ENCODE measurements at regions not wholly inside any gene's neighbourhood (a gene's known extent, or its start where the extent isn't known, plus 50 kb on each side); places are given as distances from the start of the nearest gene placed in this dataset.

DNA sequence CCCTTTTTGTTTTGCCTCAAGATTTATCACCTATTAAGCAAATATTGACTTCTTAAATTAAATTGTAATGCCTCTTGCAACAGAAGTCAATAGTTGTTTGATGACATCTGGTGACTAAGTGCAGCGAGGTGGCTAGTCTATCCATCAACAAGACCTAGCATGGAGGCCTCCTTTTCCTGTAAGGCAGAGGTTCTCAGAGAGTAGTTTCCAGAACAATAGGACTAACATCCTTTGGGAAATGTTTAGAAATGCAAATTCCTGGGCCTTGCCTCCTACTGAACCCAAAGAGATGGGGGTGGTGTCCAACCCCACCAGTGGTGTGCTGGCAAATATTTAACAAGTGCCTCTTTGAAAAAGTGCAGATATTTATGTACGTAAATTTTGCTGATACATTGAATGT is 143.7 kb downstream of the SCP2D1 start:
- no peak for DNase-seq (ENCODE audit: low read depth in 4 of 4, low spot score in 3 of 4)

DNA sequence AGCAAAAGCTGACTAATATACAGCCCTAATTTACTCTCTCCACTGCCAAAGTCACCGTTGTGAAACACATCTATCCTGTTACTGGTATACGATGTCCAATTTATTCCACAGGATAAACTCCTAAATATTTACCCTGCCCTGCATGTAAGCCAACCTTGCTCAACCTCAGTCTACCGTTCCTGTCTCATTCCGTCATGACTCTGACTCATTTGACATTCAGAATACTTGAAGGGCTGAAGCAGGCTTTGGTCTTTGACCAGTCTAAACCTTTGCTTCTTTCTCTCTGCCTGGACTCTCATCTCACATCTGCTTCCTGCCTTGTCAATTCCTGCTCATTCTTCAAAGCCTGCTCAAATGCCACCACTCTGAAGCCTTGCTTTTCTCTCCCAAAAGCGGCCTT is 157.5 kb downstream of the SCP2D1 start:
- no peak for DNase-seq (ENCODE audit: low read depth in 4 of 4, low spot score in 3 of 4)

DNA sequence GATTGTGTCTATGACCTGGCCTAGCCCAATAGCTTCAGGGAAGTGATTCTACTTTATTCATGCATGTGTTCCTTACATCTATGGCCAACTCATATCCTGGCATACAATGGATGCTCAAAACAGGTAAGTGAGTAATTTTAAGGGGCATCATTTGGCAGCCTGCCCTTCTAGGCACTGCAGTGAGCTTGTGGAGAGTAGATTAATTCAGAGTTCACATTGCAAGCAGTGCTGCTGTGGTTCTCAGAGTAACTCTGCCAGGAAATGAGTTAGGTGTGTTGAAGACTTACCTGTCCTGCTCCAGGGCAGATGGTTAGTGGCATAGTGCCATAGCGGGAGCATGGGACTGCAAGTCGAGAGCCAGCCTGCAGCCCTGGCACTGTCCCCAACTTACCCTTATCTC is 158.0 kb downstream of the SCP2D1 start:
- DNase-seq (ENCODE audit: low read depth in 4 of 4, low spot score in 3 of 4), result no peak

DNA sequence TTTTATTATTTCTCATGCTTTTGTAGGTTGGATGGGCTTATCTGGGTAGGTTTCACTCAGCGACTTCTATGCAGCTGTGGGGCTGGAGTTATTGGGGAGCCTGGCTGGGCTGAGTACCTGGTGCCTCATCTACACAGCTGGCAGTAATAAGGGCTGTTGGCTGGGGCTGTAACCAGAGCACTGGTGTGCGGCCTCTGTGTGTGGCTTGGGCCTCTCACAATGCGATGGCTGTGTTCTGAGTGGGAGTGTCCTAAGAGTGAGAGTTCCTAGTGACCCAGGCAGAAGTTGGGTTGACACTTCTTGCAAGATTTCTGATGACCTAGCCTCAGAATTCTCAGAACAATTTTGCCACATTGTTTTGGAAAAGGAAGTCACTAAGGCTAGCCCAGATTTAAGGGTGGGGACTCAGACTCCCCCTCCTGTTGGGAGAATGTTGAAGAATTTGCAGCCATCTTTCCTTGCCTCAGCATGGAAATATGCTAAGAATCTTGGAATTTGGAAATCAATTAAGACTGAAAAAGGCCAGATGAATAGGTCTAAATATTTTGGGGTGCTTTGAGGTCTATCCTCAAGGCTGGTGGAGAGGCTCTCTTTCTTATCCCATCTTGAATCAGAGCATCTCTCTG is 158.8 kb downstream of the SCP2D1 start:
- no peak for DNase-seq (ENCODE audit: low read depth in 4 of 4, low spot score in 3 of 4)

DNA sequence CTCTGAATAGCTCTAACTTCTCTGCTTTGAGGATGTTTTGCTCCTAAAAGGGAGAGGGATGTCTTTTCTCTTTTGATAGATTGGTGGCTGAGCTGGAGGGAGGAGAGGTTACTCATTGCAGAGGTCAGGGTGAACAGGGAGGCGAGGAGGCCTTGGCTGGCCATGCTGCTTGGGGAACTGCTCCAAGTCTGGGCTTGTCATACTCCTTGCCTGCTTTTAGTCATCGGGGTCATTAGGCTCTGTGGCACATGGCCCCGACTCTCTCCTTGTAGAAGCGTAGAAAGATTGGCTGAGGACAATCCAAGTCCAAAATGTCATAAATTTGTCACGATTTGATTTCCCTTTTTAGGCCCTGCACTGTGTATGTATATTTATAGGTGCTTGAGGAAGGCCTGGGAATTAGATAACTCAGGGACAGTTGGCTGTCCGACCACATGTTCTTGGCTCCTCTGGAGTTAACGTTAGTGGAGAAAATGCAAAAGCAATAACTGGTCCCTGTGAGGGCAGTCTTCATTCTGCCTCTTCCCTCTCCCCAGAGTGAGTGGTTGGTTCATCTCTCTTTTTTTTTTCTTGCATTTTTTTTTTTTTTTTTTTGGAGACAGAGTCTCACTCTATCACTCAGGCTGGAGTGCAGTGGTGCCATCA is 160.1 kb downstream of the SCP2D1 start:
- DNase-seq (ENCODE audit: low read depth in 4 of 4, low spot score in 3 of 4), result no peak

DNA sequence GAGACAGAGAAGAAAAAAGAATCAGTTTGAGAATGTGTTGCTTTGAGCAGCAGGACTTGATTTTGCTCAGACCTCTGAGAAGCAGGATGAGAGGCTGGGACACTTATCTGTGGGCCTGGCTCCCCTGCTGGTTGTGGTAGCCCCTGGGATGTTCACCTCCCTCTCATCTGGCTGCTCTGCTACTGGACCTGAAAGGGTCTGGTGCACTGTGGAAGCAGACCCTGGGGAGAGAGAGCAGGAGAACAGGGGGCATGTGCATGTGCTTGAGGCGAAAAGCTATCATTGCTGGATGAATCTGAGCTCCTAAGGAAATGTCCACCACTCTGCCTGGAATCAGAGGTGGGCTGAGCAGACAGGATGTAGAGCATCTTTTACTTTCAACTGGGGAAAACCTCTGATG is 161.1 kb downstream of the SCP2D1 start:
- no peak for DNase-seq (ENCODE audit: low read depth in 4 of 4, low spot score in 3 of 4)

DNA sequence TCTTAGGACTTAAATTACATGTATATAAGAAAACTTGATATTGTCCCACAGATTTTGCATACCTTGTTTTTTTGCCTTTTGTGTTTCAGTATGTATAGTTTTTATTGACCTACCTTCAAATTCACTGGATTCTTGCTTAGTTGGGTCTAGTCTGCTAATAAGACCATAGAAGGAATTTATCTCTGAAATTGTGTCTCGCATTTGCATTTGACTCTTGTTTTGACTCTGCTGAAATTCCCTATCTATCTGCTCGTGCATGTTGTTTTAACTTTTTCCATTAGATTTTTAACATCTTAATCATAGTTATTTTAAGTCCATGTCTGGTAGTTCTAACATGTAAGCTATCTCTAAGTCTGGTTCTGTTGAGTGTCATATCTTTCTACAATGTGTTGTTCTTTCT is 163.9 kb downstream of the SCP2D1 start:
- DNase-seq (ENCODE audit: low read depth in 4 of 4, low spot score in 3 of 4), result no peak

DNA sequence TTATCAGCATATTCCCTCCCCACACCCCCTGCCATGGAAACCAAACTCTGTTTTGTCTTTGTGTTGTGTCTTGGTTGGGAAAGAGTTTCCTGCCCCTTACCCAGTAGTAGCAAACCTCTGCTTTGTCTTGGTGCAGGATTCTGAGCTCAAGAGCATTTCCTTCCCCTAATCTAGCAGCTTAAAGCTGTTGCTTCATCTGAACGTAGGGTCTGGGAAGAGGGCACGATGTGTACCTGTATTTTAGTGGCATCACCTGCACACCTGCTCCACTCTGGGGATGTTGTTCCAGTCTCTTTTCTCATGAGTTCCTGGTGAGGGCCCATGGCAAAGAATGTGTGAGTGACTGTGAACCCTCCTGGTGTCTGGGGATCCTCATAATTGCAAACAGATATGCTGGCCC is 164.7 kb downstream of the SCP2D1 start:
- DNase-seq (ENCODE audit: low read depth in 4 of 4, low spot score in 3 of 4), result no peak

DNA sequence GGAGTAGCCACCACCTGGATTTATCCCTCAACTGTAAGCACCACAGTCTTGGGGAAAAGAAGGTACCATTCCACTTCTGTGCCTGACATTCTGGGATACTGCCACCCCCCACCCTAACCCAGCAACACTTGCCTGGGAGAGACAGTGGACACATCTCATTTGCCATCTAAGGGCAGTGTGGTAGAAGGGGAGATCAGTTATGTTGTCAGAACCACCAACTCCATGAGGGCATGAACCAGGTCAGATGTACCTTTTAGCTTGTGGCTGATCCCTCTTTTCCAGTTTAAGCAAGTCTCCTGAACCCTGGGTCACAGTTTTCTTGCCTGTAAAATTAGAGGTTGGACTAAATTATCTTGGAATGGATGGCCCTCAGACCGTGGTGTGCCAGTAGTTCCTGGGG is 165.5 kb downstream of the SCP2D1 start:
- DNase-seq (ENCODE audit: low read depth in 4 of 4, low spot score in 3 of 4), result no peak

DNA sequence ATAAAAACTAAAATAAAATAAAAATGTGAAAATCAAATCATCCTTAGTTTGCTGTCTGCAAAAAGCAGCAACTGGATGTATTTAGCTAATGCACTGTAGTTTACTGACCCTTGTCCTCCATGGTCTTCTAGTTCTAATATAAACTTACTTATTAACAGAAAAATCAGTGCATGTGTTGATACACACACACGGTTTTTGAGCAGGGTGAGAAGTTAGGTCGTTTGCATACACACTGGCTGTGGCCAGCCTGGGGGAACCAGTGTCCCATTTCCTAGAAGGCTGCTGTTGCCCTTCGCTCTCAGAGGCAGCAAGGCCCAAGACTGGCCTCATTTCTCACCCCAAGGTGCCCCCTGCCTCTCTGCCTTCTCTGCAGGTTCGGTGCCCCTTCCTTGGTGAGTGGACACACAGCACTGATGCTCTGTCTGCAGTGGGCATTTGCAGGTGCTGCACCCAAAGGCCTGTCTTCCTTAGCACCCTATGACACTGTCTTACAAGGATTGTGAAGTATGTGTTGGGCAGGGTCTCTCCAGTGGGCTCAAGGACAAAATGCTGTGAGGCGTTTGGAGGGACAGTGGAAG is 168.5 kb downstream of the SCP2D1 start:
- peak in 2 of 4 donors; percentile 5 to 22 for DNase-seq (ENCODE audit: low read depth in 4 of 4, low spot score in 3 of 4)

DNA sequence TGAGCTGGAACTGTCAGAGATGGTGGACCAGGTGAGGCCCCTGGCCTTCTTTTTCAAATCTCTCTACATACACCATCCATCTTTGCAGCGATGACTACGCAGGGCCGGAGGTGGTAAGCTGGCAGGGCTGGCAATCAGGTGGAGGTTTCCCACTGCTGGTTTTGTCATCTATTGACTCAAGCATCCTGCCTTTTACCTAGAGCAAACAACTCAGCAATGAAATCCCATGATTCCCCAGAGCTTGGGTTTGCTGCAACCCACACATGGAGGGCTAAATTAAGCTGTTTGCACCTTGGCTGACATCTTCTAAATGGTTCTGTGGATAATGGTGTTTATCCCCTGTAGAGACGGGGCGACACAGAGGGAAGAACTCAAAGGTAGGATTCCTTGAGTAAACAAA is 170.2 kb downstream of the SCP2D1 start:
- no peak for DNase-seq (ENCODE audit: low read depth in 4 of 4, low spot score in 3 of 4)

DNA sequence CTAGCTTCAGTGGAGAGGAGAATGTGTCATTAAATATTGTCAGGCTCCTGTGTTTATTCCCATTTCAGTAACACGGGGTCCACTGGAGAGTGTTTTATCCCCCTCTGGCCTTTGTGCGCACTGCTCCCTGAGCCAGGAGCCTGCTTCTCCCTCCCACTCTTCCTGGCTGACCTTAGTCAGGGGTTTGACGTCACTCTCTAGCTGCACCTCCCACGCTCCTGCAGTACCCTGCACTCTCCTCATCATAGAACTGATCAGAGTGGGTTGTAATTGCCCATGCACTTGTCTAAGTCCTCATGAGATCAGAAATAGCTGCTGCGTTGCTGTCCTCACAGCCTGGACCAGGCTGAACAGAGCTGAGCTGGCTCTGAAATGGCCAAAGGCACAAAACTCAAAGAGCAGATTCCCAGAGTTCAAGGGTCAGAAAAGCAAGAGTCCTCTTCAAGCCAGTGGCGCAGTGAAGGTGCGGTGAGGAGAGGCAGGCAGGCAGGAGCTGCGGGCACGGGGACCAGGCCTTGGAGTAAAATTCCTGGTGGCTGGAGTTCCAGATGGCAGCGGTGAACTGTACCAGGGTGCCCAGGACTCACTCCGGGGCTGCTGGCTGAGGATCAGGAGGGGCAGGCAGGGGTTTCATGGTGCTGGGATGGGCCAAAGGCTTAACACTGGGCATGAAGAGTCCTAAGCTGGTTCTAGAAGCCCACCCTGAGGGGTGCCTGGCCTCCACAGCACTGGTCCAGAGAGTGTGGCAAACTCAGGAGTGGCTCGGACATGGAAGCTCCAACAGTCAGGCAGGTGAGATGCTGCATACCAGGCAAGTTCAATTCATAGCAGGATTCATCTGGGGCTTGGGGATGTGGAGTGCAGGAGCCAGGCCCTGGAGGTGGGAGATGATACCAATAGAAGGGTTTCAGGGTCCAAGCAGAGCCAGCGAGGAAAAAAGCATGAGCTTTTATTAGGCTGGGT is 170.9 kb downstream of the SCP2D1 start:
- no peak for DNase-seq (ENCODE audit: low read depth in 4 of 4, low spot score in 3 of 4)

DNA sequence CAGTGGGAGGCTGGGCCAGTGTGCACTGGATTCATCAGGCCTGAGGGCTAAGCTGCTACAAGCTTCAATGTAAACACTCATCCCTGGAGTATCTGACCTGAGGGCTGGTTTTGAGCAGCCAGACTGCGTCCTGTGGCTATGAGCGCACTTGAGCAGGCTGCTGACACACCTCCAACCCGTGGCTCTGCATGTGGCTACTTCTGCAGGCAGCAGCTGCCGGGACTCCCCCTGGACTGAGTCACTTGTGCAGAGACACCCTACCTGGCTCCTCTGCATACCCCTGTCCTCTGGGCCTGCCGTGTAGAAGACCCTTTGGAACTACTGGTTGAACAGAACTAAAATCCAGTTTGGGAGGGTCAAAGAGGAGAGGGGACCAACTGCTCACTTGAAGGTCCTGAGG is 172.0 kb downstream of the SCP2D1 start:
- no peak for DNase-seq (ENCODE audit: low read depth in 4 of 4, low spot score in 3 of 4)

DNA sequence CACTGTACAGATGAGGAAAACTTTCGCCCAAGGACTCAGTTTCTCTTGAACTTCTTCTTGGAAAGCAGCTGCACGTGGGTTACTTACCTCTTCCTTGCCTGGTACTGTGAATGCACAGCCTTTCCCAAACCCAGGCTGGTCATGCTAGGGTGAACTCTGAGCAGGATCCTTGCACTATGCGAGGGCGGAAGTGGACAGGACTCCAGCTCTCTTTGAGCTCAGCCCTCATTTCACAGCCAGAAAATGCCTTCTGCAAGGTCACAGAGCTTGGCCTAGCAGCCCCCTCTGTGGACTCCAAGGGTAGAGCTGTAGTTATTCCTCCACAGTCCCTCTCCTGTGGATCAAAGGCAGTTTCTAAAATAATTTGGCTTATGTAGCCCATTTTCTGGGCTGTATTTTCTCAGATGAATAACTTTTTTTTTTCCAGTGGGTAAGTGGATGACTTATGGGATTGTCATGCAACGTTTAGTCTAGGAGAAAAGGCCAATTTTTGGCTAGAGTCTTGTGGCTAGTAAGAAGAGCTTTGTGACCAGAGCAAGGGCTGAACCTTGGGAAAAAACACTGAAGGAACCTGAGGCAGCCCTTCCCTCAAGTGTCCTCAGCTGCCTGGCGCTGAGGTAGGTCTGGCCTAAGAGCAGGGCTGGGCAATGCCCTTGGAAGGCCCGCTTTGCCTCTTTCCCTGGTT is 172.7 kb downstream of the SCP2D1 start:
- no peak for DNase-seq (ENCODE audit: low read depth in 4 of 4, low spot score in 3 of 4)

DNA sequence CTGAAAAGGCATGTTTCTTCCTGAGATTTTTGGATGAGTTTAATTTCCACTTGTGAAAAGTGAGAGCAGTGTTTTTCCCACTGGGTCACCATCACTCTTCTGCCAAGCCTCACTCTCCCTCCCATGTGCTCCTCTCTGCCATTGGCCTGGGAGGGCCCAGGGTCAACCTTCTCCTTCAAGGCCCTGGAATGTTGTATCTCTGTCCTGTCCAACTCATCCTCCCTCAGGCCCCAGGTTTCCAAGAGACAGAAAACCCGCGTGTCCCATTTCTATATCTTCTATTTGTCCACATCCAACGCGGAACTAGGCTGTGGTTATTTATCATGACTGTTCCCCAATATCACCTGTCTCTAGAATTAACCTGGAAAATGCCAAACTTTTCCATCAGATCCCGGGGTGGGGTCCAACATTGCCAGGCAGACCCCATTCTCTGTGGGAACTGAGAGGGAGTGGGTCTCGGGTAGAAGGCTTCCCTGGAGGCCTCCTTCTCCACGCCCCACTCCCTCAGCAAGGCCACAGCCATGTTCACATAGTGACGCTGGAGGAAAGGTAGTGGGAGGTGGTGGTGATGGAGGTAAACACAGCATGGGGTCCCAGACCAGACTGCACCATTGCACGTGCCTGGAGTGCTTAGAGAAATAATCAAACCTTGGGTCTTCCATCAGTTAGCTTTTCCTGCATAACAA is 173.5 kb downstream of the SCP2D1 start:
- DNase-seq (ENCODE audit: low read depth in 4 of 4, low spot score in 3 of 4), result no peak

DNA sequence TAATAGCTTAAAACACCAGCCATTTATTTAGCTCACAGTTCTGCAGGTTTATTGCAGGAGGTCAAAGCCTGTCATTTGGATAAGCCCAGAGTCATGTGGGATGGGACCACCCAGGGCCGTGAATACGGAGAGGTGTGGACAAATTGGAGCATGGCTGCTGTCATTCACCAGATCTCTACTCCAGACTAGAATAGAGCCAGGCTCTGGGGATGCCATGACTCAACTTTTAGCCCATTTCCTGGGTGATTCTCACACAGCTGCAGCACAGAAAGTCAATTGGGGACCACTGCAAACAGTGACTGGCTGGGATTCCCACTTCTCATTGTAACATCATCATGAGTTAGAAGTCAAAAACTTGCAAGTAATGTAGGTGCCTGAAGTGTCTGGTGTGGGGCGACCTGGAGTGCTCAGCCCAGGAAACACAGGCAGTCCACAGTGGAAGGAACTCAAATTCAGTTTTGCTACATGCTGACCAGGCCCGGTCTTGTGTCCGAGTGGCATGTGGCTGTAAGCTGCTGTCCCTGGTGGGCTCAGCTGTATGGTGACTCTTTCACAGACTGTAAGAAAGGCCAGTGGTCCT is 174.3 kb downstream of the SCP2D1 start:
- DNase-seq (ENCODE audit: low read depth in 4 of 4, low spot score in 3 of 4), result no peak

DNA sequence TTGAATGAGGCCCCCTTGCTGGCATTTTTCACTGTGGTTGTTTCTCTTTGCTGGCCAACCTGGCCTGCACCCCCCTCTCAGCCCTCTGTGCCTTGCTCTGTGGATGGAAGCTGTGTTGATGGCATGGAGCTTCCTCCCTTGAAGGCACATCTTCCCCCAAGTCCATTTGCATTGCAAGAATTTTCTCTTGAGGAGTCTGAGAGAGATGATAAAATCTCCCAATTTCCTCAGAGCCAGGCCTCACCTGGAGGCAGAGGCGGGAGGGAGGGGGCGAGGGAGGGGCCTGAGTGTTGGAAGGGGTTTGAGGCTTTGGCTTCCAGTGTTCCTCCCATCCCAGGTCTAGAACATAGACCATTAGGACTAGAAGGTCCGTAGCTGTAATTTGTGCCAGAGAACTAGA is 175.1 kb downstream of the SCP2D1 start:
- no peak for DNase-seq (ENCODE audit: low read depth in 4 of 4, low spot score in 3 of 4)

DNA sequence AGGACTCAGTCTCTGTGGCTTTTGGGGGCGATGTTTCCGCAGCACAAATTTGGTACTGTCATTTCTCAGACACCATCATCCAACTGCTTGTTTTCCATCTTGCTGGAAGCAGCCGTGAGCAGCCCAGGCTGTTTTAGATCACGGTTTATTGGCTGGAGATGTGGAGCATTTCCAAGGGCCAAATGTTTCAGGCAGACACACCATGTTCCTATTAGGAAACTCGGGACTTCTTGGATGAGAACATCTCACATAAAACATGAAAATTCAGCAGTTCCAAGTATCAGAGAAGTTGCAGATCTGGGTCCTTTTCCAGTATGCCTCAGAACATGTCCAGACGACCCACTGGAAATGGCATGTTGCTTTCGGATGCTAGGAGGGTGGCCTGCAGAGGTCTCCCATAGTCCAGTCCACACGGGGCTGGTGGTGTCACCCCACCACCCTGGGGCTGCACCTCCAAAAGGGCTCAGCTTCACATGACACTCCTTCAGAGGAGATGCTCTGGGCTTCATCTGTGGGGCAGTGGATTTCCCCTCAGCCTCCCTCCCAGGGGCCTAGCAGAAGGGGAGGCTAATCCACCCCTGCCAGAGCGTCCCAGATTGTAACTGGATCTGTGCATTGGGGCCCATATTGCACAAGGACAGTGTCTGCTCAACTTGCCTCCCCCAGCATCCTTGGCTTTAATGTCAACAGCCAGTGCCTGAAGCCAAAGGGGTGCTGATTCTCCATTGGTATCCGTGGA is 176.3 kb downstream of the SCP2D1 start:
- DNase-seq (ENCODE audit: low read depth in 4 of 4, low spot score in 3 of 4), result no peak

DNA sequence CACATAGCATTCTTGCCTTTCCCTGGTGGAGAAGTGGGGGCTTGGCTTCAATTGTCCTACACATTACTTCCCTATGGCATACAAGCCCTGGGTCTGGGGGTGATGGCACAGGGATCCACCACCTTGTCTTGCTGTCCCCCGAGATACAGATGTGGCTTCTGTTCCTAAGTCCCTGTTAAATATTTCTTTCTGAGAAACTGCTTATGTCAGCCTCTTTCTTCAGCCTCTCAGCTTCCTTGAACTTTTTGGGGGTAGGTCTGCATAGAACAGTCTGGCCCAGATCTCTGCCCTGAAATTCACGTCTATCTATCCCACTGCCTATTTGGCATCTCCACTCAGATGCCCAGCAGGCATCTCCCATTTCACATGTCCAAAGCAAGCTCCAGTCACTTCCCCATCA is 177.4 kb downstream of the SCP2D1 start:
- DNase-seq (ENCODE audit: low read depth in 4 of 4, low spot score in 3 of 4), result no peak
